ENCODE measurements at regions not wholly inside any gene's neighbourhood (a gene's known extent, or its start where the extent isn't known, plus 50 kb on each side); places are given as distances from the start of the nearest gene placed in this dataset.
"Not testable (repeated sequence)": the region's sequence is repeated elsewhere in the genome, so short reads cannot be mapped to it uniquely, and the experiment has no call there.

DNA sequence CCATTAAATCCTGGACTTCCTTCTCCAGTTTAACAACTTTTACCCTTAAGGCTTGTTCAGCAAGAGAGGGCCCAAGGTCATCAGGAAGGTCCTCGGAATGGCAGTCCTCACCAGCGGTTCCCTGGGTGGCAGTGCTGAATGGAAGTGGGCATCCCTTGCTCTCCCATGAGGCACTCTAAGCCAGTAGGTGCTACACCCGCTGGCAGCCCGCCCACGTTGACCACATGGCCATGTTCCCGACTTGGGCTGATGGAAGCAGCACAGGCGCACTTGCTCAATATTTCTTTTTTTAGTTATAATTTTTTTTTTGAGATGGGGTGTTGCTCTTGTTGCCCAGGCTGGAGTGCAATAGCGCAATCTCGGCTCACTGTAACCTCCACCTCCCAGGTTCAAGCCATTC lies 277.9 kb downstream of the ZC4H2 start (continued):
- TF ChIP-seq ATF3 (IDR thresholded peaks at IDR 0.05; ENCODE audit: borderline replicate concordance, extremely low read depth, low read depth, low read length) (no peak), ZNF592 (IDR thresholded peaks at IDR 0.05) (no peak), CHD1 (IDR thresholded peaks at IDR 0.05; ENCODE audit: low read depth, low read length) (no peak), KAT2A (conservative IDR thresholded peaks at IDR 0.05; ENCODE audit: control insufficient read depth, low read depth, low read length) (no peak), STAT3 (IDR thresholded peaks at IDR 0.05; ENCODE audit: low read depth, low read length) (no peak), BACH1 (IDR thresholded peaks at IDR 0.05; ENCODE audit: borderline replicate concordance) (no peak)

- H3K9me3 ChIP-seq (replicated peaks; ENCODE audit: control insufficient read depth, insufficient read depth, low read length); FAIRE-seq; SMC1A ChIA-PET (ENCODE audit: uncharacterized antibody, unreplicated experiment); H3K4me3 ChIP-seq; H3K36me3 ChIP-seq (ENCODE audit: control insufficient read depth in 2 of 2, insufficient read depth in 2 of 2, low read length in 1 of 2); H2AFZ ChIP-seq (ENCODE audit: control insufficient read depth, low read depth, low read length); H3K4me2 ChIP-seq (ENCODE audit: control insufficient read depth, insufficient read depth); POLR2A ChIA-PET; ATAC-seq; H3K27me3 ChIP-seq (replicated peaks in 1 of 2; ENCODE audit: control insufficient read depth in 2 of 2, insufficient read depth in 2 of 2, low read length in 1 of 2); CTCF ChIA-PET; RAD21 ChIA-PET (ENCODE audit: unreplicated experiment); H3K79me2 ChIP-seq (ENCODE audit: control insufficient read depth, insufficient read depth, low read length); in situ Hi-C loops (cut with MboI); DNase-seq (ENCODE audit: low read depth, low spot score); H3K9ac ChIP-seq (ENCODE audit: control insufficient read depth, insufficient read depth, low read length); H3K4me1 ChIP-seq (ENCODE audit: control insufficient read depth, insufficient read depth, low read length); BruUV-seq (replicated peaks); H3K27ac ChIP-seq (ENCODE audit: control insufficient read depth, insufficient read depth); intact Hi-C loops (cut with micrococcal nuclease; ENCODE audit: unreplicated experiment); H4K20me1 ChIP-seq (ENCODE audit: control insufficient read depth, insufficient read depth): not testable (repeated sequence)
- WGBS (ENCODE audit: insufficient coverage, insufficient replicate concordance, low lambda C conversion rate, missing lambda C conversion rate) = 16% methylated on average over 7 of the region's 7 CpGs
These were observed 280.9 kb downstream of the ZC4H2 start for GRCh38 chrX:64695372-64695771.
